ENCODE measurements at regions not wholly inside any gene's neighbourhood (a gene's known extent, or its start where the extent isn't known, plus 50 kb on each side); places are given as distances from the start of the nearest gene placed in this dataset.

GRCh38 chr13:97057176-97057575 is 62.9 kb upstream of the OXGR1 start:
- no peak for DNase-seq

GRCh38 chr13:97058391-97058790 is 64.1 kb upstream of the OXGR1 start:
- no peak for DNase-seq

- no peak for DNase-seq
Measured at GRCh38 chr13:97058926-97059325, 64.7 kb upstream of the OXGR1 start.

DNA sequence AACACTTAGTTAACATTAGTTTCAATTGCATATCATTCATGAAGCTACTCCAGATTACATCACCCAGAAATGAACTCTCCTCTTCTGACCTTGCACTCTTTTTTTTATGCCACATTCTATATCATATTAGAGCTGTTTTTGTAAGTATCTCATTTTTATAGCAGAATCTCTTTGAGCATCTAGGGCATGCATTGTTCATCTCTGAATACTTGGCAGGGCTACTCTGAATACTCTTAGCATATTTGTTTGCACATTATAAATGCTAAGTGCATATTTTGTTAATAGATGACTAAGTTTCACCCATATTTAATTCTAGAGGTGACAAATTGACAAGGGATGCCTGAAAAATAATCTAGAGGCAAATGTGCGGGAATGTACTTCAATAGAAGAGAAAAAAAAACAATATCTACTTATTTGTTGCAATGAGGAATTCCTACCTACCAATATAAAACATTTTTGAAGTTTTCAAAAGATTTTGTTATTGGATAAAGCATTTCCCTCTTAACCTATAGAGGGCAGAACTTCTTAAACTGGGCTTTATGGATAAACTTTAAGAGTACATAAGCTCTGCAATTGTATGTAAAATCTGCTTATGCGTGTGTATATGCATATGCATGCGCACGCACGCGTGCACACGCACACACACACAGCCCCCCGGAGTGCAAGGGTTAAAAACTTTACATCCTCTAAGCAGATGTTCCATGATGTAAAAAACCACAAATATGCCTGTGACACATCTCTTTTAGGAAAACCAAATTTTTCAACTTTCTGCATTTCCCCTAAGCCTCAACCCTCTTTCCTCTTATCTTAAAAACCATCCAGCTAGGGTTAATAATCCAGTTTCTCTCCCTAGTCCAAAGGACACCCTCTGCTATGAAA is 73.0 kb upstream of the OXGR1 start:
- DNase-seq = no peak

DNA sequence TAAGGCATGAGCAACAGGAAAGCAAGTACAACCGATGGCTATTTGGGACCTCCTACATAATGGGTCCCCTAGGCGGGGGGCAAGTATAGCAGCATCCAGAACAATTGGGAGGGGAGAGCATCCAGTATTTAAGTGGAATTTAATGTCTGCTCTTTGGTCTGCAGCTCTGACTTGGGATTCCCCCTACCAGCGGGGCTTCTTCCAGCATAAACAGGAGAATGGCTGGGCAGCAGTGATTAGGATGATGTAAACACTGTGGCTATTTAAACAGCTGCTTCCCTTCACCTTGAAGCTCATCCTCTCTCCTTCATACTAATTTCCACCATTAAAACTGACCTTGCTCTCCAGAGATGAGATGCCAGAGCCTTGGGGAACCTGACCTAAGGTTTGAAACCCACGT is 73.9 kb upstream of the OXGR1 start:
- DNase-seq = no peak

DNA sequence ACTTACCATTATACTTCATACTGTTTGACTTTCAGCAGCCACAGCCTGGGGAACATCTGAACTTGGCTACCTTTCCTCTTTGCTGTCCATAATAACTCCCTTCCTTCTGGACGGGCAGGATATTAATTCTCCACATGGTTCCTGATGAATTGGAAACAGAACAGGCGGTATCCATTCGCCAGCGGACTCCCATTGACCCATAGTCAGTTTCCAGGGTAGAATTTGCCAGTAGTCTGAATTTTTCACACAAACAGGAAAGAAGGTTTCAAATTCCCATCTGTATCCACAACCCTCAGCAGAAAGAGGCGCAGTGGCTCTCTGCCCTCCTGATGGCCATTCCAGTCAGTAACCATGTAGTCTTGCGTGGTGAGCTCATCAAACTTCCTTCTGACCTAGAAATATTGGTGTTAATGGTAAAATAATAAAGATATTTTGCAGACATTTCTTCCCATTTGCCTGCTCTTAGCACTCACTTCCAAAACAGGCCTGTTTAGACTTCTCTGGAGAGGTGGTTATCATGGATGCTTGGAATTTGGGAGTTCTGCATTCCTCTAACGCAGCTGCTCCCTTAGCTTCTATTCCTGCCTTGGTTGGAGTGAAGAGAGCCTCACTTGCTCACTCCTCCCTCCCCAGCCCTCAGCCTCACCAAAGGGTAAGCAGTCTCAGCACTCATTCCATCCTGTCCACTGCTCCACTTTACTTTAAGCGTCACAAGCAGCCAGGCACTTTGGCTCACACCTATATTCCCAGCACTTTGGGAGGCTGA is 75.0 kb upstream of the OXGR1 start:
- DNase-seq = no peak

- no peak for DNase-seq
Measured at GRCh38 chr13:97072297-97072696, 78.0 kb upstream of the OXGR1 start.

- DNase-seq = no peak
Measured at GRCh38 chr13:97074618-97075017, 80.3 kb upstream of the OXGR1 start.

DNA sequence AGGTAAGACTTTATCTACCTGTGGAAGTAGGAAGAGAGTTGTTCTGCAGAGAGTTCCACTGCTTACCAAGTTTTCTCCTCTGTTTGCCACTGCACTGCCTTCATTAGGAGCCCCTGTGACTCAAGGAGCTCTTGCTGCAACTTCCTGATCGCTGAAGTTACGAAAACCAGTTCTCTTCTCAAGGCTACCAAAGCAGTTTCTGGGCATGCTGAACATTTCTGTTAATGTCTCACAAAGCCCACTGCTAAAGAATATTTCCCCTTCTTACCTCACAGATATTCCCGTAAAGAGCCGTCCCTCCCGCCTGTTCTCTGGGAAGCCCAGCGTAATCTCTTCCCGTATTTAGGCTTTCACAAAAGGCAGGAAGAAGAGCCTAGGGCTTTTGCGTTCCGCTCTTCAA is 82.6 kb upstream of the OXGR1 start:
- no peak for DNase-seq

- DNase-seq = no peak
Measured at GRCh38 chr13:97077341-97077740, 83.1 kb upstream of the OXGR1 start.

GRCh38 chr13:97079726-97080125 is 85.5 kb upstream of the OXGR1 start:
- DNase-seq = no peak

GRCh38 chr13:97082461-97083207 is 88.4 kb upstream of the OXGR1 start:
- DNase-seq = no peak

DNA sequence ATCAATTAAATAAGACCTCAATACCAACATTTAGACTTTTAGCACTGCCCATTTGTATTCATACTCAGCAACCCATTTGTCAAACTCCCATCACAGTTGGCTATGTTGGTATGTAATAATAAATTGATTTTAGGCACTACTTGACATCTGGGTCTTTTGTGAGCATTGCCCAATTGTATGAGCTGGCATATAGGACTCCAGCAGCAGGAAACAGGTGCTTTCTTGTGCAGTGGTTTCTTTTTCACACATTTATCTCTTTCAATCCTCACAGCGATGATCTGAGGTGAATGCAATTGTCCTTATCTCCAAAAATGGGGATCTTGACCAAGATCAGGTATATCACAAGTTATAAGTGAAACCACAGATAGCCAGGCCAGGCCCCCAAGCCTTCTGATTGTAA is 96.9 kb upstream of the OXGR1 start:
- DNase-seq = no peak

DNA sequence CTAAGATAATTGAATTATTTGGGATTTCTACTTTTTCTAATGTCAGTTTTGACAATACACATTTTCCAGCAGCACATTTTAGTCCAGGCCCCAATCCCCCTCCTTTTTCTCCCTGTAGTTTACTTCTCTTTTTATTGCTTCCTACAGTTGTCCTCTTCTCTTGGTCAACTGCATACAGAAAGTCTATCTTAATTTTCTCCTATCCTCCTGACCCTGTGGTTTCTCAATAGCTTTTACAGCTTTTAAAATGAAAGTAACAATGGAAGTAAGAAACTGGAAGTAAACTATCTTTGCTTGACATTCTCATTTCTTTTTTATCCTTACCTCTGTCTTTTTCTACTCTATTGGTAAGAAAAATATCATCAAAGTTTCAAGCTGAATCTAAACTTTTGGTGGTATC is 106.5 kb upstream of the OXGR1 start:
- DNase-seq = no peak

- no peak for DNase-seq
Measured at GRCh38 chr13:97101912-97102708, 107.8 kb upstream of the OXGR1 start.

DNA sequence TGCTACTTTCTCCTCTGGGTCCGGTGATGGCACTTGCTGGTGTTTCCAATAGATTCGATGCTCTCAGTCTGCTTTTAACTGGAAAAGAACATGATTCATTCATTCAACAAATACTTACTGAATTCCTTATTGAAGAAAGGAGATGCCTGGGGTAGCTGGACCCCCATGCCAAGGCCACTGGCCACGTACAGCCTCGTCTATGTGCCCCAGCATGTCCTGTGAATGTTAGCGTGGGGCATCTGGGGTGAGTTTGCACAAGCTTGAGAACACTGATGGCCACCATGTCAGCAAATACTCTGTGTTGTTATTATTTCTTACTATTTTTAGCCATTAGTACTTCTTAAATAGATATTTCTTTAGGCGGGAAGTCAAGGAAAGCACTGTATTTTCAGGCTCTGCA is 112.0 kb upstream of the OXGR1 start:
- no peak for DNase-seq

DNA sequence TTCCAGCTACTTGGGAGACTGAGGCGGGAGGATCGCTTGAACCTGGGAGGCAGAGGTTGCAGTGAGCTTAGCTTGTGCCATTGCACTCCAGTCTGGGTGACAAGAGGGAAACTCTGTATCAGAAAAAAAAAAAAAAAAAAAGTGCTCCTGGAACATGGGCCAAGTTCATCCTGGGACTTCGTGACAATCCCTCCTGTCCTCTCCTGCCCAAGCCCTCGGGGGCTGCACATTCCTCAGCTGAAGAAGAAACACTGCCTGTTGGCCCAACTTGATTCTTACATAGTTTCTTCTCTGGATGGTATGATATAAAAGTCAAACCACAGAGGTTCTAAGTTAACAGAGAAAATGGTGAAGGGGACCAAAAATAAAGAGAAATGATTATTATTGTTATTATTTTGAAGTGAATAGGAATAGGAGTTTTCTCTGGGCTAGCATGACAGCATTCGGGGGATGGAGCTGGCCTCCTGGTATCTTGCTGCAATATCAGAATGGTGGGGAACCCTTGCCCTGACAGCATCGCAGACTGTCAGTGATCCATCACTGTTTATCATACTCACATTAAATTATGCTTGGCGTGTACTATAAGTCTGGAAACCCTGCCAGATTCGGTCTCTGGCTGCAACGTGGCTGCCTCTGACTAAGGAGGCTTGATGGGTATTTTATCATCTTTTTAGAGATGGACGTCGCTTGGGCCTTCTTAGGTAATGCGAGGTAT is 113.7 kb upstream of the OXGR1 start:
- no peak for DNase-seq

GRCh38 chr13:97108530-97108900 is 113.6 kb upstream of the MBNL2 start:
- no peak for DNase-seq

- no peak for DNase-seq
Measured at GRCh38 chr13:97109256-97109655, 112.9 kb upstream of the MBNL2 start.

- peak; percentile 83 for DNase-seq
Measured at GRCh38 chr13:97109841-97110492, 112.2 kb upstream of the MBNL2 start.

- no peak for DNase-seq
Measured at GRCh38 chr13:97110936-97111335, 111.2 kb upstream of the MBNL2 start.

DNA sequence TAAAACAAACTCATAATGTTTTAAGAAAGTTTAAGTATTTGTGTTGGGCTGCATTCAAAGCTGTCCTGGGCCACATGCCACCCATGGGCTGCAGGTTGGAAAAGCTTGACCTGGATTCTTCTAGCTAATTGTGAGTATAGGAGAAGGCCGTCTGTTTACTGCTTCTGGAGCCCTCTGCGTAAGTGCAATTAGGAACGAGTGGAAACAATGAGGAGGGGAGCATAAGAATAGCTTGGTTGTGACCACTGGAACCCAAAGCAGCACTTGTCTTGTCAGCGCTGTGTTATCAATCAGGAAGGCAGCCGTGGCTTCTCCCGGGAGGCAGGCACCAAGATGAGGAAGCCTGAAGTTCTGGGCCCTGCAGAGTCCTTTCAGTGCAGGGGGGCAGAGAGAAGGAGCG is 110.4 kb upstream of the MBNL2 start:
- DNase-seq = no peak

All from activated naive CD4-positive, alpha-beta T cell treated with Interleukin-2 at 50 U/mL for 16 hours (primary cell).